Stimulated activated CD8-positive, alpha-beta memory T cell treated with anti-CD3 and anti-CD28 coated beads, Interleukin-2, amount 100 ng/mL, for 48 hours (primary cell): ENCODE measurements at regions not wholly inside any gene's neighbourhood (a gene's known extent, or its start where the extent isn't known, plus 50 kb on each side); places are given as distances from the start of the nearest gene placed in this dataset.

Experiments
- DNase-seq, 2 donors: peaks; one replicate each; pipeline ENCODE4 v3.0.0-alpha.2; 2020; ENCODE audit warnings: low read depth in 2 of 2

DNA sequence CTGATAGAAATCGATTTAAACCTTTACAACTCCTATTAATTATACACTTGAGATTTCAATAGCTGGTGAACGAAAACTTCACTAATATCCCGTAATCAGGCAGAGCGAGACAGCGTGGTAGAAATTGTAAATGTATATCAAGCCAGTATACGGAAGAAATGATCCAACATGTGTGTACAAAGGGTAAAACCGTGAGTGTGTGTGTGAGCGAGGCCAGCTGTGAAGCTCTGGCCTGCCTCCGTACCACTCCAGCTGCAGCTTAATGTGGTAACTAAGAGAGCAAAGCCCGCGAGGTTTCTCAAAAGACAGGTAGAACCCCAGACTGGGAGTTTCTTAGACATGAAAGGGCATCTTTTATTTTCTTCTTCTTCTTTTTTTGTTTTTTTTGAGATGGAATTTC is 52.3 kb upstream of the ZNF516 start:
- no peak for DNase-seq

DNA sequence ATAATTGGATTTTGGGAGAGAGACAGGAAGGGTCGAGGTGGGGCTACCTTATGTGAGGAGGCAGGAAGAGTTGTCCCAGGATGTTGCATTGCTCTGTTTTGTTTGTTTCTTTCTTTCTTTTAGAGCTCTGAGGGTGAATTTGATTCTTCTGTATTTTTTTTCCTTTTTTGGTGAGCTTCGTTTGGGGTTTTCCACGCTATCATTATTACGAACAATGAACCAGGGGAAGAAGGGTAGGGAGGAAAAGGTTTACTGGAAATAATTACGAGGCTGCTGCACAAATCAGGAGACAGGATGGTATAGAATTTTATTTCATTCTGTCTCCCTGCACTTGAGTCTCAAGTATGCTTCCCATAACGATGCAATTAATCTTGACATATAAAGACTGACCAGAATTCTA is 51.4 kb upstream of the ZNF516 start:
- DNase-seq: no peak

DNA sequence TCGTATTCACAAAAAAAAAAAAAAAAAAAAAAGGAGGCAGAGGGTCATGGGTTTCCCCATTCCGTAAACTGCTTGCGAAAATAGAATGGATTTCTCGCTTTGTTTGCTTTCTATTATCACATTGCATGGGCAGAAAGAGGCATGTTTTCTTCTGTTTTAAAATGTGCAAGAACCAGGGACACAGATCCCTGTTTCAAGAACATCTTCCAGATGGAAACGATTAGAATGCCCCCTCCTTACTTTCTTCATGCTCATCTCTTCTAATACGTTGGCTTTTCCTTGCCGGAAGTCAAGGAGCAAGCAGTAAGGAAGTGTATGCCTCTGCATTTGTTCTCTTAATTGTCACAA is 51.0 kb upstream of the ZNF516 start:
- no peak for DNase-seq

DNA sequence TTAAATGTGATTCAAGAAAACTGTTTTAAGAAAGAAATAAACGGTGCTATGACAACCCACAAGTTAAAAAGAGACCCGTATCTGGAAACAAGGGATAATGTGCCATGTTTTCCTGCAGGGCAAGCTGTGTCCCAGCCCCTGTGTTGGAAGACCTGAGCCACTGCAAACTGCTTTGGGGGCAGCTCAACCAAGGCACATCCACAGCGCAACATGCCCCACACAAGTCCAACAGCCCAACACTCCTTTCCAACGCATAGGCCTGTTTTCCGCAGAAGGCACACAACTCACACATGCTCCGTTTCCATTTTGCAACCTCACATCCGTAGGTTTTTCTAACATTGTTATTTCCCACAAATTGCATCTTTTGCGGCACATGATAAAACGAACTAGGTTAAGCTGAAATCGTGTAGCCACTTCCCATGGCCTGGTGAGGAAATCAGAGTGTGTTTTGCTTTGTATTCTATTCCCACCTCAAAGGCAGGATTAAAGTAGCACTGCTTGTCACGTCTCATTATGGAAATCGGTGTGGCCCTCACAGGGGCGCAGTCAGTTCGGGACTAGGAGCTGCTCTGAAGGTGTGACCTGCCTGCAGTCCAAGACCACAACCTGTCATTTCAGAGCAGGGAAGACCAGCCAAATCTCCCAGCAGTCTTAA is 50.5 kb upstream of the ZNF516 start:
- DNase-seq: no peak

DNA sequence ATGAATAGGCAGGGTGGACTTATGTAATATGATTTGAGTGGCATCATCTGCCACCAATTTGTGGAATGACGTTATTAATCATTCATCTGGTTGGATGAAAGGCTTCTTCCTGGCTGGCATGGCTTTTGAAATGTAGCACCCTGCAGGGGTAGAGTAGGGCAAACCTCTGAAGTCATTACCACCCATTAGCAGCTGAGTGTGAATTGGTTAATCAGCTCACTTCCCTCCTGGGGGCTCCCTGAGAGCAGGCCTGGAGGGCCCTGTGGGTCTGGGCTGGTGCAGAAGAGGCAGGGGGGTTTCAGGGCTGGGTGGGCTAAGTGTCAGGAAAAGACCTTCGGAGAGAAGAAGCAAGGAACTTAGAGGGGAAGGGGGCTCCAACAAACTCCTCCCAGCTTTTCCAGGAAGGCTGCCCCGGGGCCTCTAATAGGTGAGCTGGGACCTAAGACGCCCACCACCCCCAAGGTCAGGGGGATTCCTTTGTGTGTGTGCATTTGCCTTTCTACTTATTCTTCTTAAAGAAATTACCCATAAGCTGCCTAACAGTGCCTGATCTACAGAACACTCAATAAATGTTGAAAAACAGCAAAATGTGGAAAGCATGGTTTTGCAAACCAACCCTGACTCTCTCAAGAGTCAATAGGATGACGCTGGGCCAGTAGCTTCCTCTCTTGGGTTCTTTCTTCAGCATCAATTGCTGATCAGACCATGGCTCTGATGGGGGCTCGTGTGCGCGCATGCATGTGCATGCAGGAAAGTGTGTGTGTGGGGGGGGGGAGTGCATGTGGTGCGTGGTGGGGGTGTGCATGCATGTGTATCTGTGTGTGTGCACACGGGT is 49.7 kb upstream of the ZNF516 start:
- no peak for DNase-seq
